ENCODE measurements at regions not wholly inside any gene's neighbourhood (a gene's known extent, or its start where the extent isn't known, plus 50 kb on each side); places are given as distances from the start of the nearest gene placed in this dataset.

GRCh38 chr1:104459886-104460285, 710.2 kb downstream of the AMY1C start:
- TF ChIP-seq FOXP2 (optimal IDR thresholded peaks at IDR 0.05; ENCODE audit: borderline replicate concordance, extremely low read depth, extremely low read length, insufficient read depth) (no peak), TAF1 (IDR thresholded peaks at IDR 0.05; ENCODE audit: borderline replicate concordance, insufficient read depth, low read length) (no peak), SIN3A (IDR thresholded peaks at IDR 0.05; ENCODE audit: borderline replicate concordance, insufficient read depth, low read length) (no peak), POLR2AphosphoS5 (IDR thresholded peaks at IDR 0.05; ENCODE audit: low read depth, low read length) (no peak), REST (IDR thresholded peaks at IDR 0.05; ENCODE audit: insufficient read depth in 1 of 2, low read depth in 2 of 2, low read length in 2 of 2) (no peak)

GRCh38 chr1:104460880-104461279, 711.2 kb downstream of the AMY1C start:
- peak in 1 of 2 experiments; percentile 78; a peak in 2 of 4 replicates for TF ChIP-seq REST (IDR thresholded peaks at IDR 0.05; ENCODE audit: insufficient read depth in 1 of 2, low read depth in 2 of 2, low read length in 2 of 2)
- TF ChIP-seq SIN3A (IDR thresholded peaks at IDR 0.05; ENCODE audit: borderline replicate concordance, insufficient read depth, low read length): no peak
- TF ChIP-seq TAF1 (IDR thresholded peaks at IDR 0.05; ENCODE audit: borderline replicate concordance, insufficient read depth, low read length): no peak

GRCh38 chr1:104463126-104463697, 713.5 kb downstream of the AMY1C start:
- no peak for TF ChIP-seq SIN3A (IDR thresholded peaks at IDR 0.05; ENCODE audit: borderline replicate concordance, insufficient read depth, low read length)
- no peak for TF ChIP-seq REST (IDR thresholded peaks at IDR 0.05; ENCODE audit: insufficient read depth in 1 of 2, low read depth in 2 of 2, low read length in 2 of 2)
- TF ChIP-seq POLR2AphosphoS5 (IDR thresholded peaks at IDR 0.05; ENCODE audit: low read depth, low read length): no peak
- no peak for TF ChIP-seq FOXP2 (optimal IDR thresholded peaks at IDR 0.05; ENCODE audit: borderline replicate concordance, extremely low read depth, extremely low read length, insufficient read depth)
- no peak for TF ChIP-seq TAF1 (IDR thresholded peaks at IDR 0.05; ENCODE audit: borderline replicate concordance, insufficient read depth, low read length)

- TF ChIP-seq FOXP2 (optimal IDR thresholded peaks at IDR 0.05; ENCODE audit: borderline replicate concordance, extremely low read depth, extremely low read length, insufficient read depth) (no peak), POLR2AphosphoS5 (IDR thresholded peaks at IDR 0.05; ENCODE audit: low read depth, low read length) (no peak), REST (IDR thresholded peaks at IDR 0.05; ENCODE audit: insufficient read depth in 1 of 2, low read depth in 2 of 2, low read length in 2 of 2) (no peak), TAF1 (IDR thresholded peaks at IDR 0.05; ENCODE audit: borderline replicate concordance, insufficient read depth, low read length) (no peak), SIN3A (IDR thresholded peaks at IDR 0.05; ENCODE audit: borderline replicate concordance, insufficient read depth, low read length) (no peak)
These were observed 716.4 kb downstream of the AMY1C start for GRCh38 chr1:104466068-104466467.

GRCh38 chr1:104467590-104467989, 717.9 kb downstream of the AMY1C start:
- TF ChIP-seq REST (IDR thresholded peaks at IDR 0.05; ENCODE audit: insufficient read depth in 1 of 2, low read depth in 2 of 2, low read length in 2 of 2) (no peak), SIN3A (IDR thresholded peaks at IDR 0.05; ENCODE audit: borderline replicate concordance, insufficient read depth, low read length) (no peak), FOXP2 (optimal IDR thresholded peaks at IDR 0.05; ENCODE audit: borderline replicate concordance, extremely low read depth, extremely low read length, insufficient read depth) (no peak), TAF1 (IDR thresholded peaks at IDR 0.05; ENCODE audit: borderline replicate concordance, insufficient read depth, low read length) (no peak), POLR2AphosphoS5 (IDR thresholded peaks at IDR 0.05; ENCODE audit: low read depth, low read length) (no peak)
